GM12874 (cell line): ENCODE measurements at regions not wholly inside any gene's neighbourhood (a gene's known extent, or its start where the extent isn't known, plus 50 kb on each side); places are given as distances from the start of the nearest gene placed in this dataset.

Source experiments
- TF ChIP-seq, protein P1 (sequence below): IDR thresholded peaks from 2 replicates; pipeline ENCODE4 v1.5.1; 2011; ENCODE audit warnings: low read depth, mild to moderate bottlenecking, control low read depth, low read length, moderate library complexity; ENCODE audit not compliant: insufficient read depth

DNA sequence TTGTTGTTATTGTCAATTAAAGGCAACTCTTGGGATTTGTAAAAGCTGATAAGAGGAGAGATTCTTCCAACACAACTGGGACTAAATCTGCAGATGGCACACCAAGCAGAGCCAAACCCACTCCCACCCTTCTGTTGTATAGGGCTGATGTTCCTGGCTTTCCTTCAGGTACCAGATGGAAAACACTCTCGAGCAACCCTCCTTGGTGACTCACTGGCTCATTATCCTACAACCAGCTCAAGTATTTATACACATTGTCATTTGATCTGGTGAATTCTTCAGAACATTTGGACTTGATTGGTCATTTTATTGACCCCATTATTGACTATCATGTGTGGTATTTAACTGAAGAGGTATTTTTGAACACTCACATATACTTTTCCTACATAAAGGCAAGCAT, 190.3 kb upstream of the PCSK2 start:
- TF ChIP-seq, protein P1, sequence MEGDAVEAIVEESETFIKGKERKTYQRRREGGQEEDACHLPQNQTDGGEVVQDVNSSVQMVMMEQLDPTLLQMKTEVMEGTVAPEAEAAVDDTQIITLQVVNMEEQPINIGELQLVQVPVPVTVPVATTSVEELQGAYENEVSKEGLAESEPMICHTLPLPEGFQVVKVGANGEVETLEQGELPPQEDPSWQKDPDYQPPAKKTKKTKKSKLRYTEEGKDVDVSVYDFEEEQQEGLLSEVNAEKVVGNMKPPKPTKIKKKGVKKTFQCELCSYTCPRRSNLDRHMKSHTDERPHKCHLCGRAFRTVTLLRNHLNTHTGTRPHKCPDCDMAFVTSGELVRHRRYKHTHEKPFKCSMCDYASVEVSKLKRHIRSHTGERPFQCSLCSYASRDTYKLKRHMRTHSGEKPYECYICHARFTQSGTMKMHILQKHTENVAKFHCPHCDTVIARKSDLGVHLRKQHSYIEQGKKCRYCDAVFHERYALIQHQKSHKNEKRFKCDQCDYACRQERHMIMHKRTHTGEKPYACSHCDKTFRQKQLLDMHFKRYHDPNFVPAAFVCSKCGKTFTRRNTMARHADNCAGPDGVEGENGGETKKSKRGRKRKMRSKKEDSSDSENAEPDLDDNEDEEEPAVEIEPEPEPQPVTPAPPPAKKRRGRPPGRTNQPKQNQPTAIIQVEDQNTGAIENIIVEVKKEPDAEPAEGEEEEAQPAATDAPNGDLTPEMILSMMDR = no peak

DNA sequence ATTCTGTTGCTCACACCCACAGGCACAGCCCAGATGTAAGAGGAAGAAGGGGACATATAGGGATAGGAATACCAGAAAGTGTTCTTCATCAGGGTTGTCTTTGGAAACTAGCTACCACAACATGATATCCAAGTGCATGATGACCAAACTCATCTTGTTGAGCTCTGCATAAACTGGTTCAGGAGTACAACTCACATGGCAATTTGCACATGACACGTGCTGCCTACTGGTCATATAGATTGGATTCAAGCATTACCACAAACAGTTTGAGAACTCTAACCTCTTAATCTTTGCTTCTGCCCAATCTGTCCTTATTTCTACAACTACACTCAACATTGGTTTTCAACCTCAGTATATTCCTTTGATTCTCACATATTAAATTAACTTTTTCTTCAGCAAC, 184.7 kb upstream of the PCSK2 start:
- TF ChIP-seq, protein P1 = no peak

DNA sequence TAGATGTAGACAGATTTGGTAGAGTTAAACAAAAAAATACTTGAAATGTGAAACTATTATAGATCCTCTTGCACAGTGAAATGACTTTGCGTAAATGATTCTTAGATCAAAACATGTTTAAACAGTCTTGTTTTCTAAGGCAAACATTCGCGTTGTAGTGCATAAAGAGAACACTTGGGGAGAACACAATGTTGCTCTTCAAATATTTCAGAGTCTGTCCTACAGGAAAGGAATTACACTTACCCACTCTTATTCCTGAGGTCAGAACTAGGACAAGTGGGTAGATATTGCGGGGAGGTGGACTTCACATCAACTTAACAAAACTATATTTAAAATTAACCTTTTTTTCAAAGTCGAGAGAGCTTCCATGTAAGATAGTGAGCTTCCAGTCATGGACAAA, 183.5 kb upstream of the PCSK2 start:
- TF ChIP-seq, protein P1 = no peak

DNA sequence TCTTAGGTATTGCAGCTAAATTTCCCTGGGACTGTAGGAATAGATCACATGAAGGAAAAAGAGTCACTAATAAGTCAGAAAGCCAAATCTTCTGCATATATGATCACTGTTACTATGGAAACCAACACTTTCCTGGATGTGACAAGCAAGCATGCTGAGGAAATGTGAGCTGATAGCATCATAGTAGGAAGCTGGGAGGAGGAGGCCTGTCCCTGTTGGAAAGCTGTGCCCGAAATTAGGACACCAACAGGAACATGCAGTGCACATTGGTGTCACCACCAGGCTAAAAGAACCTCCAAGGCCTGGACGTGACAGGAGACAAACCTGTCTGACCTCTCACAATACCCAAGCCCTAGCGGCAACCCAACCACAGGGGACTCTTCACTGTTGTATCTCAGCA, 181.9 kb upstream of the PCSK2 start:
- TF ChIP-seq, protein P1 = no peak

DNA sequence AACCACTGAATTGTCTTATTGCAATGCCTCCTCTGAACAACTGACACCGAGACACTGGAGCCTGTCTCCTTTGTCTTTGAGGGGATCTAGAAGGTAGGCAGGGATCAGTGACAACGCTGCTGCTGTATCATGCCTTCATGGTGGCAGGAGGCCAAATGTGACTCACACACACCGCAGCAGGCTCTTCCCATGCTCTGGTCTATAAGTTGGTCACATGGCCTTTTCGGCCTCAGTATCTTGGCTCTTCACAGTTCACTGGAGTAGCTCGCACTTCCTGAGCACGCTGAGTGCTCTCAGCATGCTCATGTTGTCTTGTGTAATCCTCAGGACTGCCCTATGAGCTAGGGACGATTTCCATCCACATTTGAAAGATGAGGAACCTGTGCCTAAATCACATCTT, 167.4 kb upstream of the PCSK2 start:
- TF ChIP-seq, protein P1 = no peak

GRCh38 chr20:17061715-17062114, 165.1 kb upstream of the PCSK2 start:
- TF ChIP-seq, protein P1 = no peak

- TF ChIP-seq, protein P1 = no peak
Observed at GRCh38 chr20:17062712-17063111, 164.1 kb upstream of the PCSK2 start.

- TF ChIP-seq, protein P1 = no peak
Observed at GRCh38 chr20:17066902-17067301, 159.9 kb upstream of the PCSK2 start.
